ENCODE measurements at regions not wholly inside any gene's neighbourhood (a gene's known extent, or its start where the extent isn't known, plus 50 kb on each side); places are given as distances from the start of the nearest gene placed in this dataset.

DNA sequence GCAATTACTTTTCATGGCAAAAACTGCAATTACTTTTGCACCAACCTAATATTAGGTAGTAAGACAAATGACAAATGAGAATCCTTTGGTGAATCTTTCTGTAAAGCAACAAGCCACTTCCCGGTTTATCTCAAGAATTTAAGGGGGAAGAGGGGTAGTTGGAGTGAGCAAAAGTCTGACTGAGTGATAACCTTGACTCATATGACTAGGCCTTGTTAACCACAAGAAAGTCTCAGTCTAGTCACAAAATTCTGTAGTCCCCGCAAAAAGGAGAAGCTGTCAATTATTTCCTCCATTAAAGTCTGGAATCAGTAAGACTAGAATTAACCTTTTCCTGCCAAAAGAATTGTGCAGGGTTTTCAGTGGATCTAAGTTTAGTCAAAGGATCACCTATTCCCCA, 72.2 kb upstream of the GNAO1 start:
- Histone ChIP-seq H3K36me3 (ENCODE audit: insufficient read depth, low read length) (no peaks in the 10 kb centered on the region), H3K79me2 (ENCODE audit: insufficient read depth, low read length) (no peaks in the 10 kb centered on the region), H3K27me3 (ENCODE audit: insufficient read depth, low read length) (no peaks in the 10 kb centered on the region), H3K27ac (ENCODE audit: low read depth, low read length) (no peak overlapping the region), H3K9me3 (ENCODE audit: low read depth, low read length) (no peaks in the 10 kb centered on the region), H4K20me1 (ENCODE audit: insufficient read depth, low read length) (no peaks in the 10 kb centered on the region), H2AFZ (ENCODE audit: low read length) (no peak overlapping the region), H3K4me2 (ENCODE audit: insufficient read depth, low read length) (no peak overlapping the region), H3K4me1 (ENCODE audit: insufficient read depth, low read length) (no peaks in the 10 kb centered on the region), H3K4me3 (ENCODE audit: insufficient read depth, low read length) (no peak overlapping the region)
- TF ChIP-seq, protein P1, sequence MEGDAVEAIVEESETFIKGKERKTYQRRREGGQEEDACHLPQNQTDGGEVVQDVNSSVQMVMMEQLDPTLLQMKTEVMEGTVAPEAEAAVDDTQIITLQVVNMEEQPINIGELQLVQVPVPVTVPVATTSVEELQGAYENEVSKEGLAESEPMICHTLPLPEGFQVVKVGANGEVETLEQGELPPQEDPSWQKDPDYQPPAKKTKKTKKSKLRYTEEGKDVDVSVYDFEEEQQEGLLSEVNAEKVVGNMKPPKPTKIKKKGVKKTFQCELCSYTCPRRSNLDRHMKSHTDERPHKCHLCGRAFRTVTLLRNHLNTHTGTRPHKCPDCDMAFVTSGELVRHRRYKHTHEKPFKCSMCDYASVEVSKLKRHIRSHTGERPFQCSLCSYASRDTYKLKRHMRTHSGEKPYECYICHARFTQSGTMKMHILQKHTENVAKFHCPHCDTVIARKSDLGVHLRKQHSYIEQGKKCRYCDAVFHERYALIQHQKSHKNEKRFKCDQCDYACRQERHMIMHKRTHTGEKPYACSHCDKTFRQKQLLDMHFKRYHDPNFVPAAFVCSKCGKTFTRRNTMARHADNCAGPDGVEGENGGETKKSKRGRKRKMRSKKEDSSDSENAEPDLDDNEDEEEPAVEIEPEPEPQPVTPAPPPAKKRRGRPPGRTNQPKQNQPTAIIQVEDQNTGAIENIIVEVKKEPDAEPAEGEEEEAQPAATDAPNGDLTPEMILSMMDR (IDR thresholded peaks at IDR 0.05; ENCODE audit: extremely low read depth, low read depth, low read length), result no peak
- DNase-seq (ENCODE audit: insufficient read length, low spot score, missing footprints), result no peak

- no peaks in the 10 kb centered on the region for H3K79me2 ChIP-seq (ENCODE audit: insufficient read depth, low read length)
- H3K27me3 ChIP-seq (ENCODE audit: insufficient read depth, low read length), result no peaks in the 10 kb centered on the region
- TF ChIP-seq, protein P1 (IDR thresholded peaks at IDR 0.05; ENCODE audit: extremely low read depth, low read depth, low read length), result no peak
- H3K27ac ChIP-seq (ENCODE audit: low read depth, low read length), result no peak overlapping the region
- H4K20me1 ChIP-seq (ENCODE audit: insufficient read depth, low read length), result no peaks in the 10 kb centered on the region
- no peak for DNase-seq (ENCODE audit: insufficient read length, low spot score, missing footprints)
- H3K9me3 ChIP-seq (ENCODE audit: low read depth, low read length), result no peaks in the 10 kb centered on the region
- no peak overlapping the region for H3K4me2 ChIP-seq (ENCODE audit: insufficient read depth, low read length)
- no peak overlapping the region for H3K4me3 ChIP-seq (ENCODE audit: insufficient read depth, low read length)
- H2AFZ ChIP-seq (ENCODE audit: low read length), result no peak overlapping the region
- H3K4me1 ChIP-seq (ENCODE audit: insufficient read depth, low read length), result no peaks in the 10 kb centered on the region
- H3K36me3 ChIP-seq (ENCODE audit: insufficient read depth, low read length), result no peaks in the 10 kb centered on the region
Observed at GRCh38 chr16:56116577-56116964, 74.7 kb upstream of the GNAO1 start.

DNA sequence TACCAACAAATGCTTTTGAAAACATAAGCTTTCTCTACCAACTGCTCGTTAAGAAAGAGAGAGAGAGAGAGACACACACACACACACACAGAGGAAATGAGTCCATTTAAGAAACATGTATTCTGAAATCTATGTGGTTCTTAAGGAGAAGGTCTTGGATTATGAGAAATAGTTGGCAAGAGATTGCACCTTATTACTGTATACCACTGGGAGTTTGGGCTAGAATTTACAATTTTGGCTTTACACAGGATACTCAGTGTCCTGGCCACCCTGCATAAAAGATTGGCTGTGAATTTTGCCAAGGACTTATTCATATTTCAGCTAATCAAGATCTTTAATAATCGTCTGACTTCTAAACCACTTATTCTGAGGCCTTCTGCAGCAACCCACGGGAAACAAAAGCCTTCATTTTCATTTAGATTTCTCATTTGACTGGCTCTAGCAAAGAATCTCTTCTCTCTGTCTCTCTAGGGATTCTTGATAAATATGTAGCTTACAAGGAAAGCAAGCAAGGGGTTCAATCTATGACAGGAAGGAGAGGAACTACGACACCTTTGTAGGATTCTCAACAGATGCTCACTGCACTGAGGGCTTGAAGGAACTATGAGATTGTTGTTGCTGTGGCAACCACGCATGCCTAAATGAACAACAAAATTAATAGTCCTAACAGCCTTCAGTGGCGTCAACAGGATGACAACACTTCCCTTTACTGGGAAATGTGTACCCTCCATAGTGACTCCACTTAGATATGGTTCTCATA, 75.3 kb upstream of the GNAO1 start:
- H3K9me3 ChIP-seq (ENCODE audit: low read depth, low read length), result no peaks in the 10 kb centered on the region
- H3K27me3 ChIP-seq (ENCODE audit: insufficient read depth, low read length), result no peaks in the 10 kb centered on the region
- no peaks in the 10 kb centered on the region for H3K36me3 ChIP-seq (ENCODE audit: insufficient read depth, low read length)
- no peak overlapping the region for H2AFZ ChIP-seq (ENCODE audit: low read length)
- no peaks in the 10 kb centered on the region for H3K79me2 ChIP-seq (ENCODE audit: insufficient read depth, low read length)
- no peaks in the 10 kb centered on the region for H4K20me1 ChIP-seq (ENCODE audit: insufficient read depth, low read length)
- no peak for DNase-seq (ENCODE audit: insufficient read length, low spot score, missing footprints)
- H3K4me2 ChIP-seq (ENCODE audit: insufficient read depth, low read length), result no peak overlapping the region
- no peak overlapping the region for H3K27ac ChIP-seq (ENCODE audit: low read depth, low read length)
- H3K4me1 ChIP-seq (ENCODE audit: insufficient read depth, low read length), result no peaks in the 10 kb centered on the region
- no peak overlapping the region for H3K4me3 ChIP-seq (ENCODE audit: insufficient read depth, low read length)
- TF ChIP-seq, protein P1 (IDR thresholded peaks at IDR 0.05; ENCODE audit: extremely low read depth, low read depth, low read length), result no peak

- Histone ChIP-seq H3K27me3 (ENCODE audit: insufficient read depth, low read length) (no peaks in the 10 kb centered on the region), H3K36me3 (ENCODE audit: insufficient read depth, low read length) (no peaks in the 10 kb centered on the region), H3K4me3 (ENCODE audit: insufficient read depth, low read length) (no peak overlapping the region), H3K4me1 (ENCODE audit: insufficient read depth, low read length) (no peaks in the 10 kb centered on the region), H2AFZ (ENCODE audit: low read length) (no peak overlapping the region), H4K20me1 (ENCODE audit: insufficient read depth, low read length) (no peaks in the 10 kb centered on the region), H3K79me2 (ENCODE audit: insufficient read depth, low read length) (no peaks in the 10 kb centered on the region), H3K27ac (ENCODE audit: low read depth, low read length) (no peak overlapping the region), H3K9me3 (ENCODE audit: low read depth, low read length) (no peaks in the 10 kb centered on the region), H3K4me2 (ENCODE audit: insufficient read depth, low read length) (no peak overlapping the region)
- TF ChIP-seq, protein P1 (IDR thresholded peaks at IDR 0.05; ENCODE audit: extremely low read depth, low read depth, low read length), result no peak
- DNase-seq (ENCODE audit: insufficient read length, low spot score, missing footprints), result no peak
Observed at GRCh38 chr16:56113223-56113622, 78.1 kb upstream of the GNAO1 start.

All from osteoblast (primary cell).